Cardiac muscle cell (in vitro differentiated cells and primary cell): ENCODE measurements at regions not wholly inside any gene's neighbourhood (a gene's known extent, or its start where the extent isn't known, plus 50 kb on each side); places are given as distances from the start of the nearest gene placed in this dataset.
A peak's percentile ranks its signal among the peaks of the same experiment; 100 is the strongest.
"Not testable (repeated sequence)": the region's sequence is repeated elsewhere in the genome, so short reads cannot be mapped to it uniquely, and the experiment has no call there.

Experiments used
- DNase-seq, 2 donors: peaks; one replicate each; pipeline versions ENCODE4 v3.0.0 to v3.0.0-alpha.2; 2010 to 2017; ENCODE audit warnings: low read depth in 1 of 2, low spot score in 1 of 2
- H3K27ac ChIP-seq: fragments of 200-600 bp; sonication (generic); 2 replicates; pipeline ENCODE4 v1.5.1; 2016
- H3K27me3 ChIP-seq: fragments of 200-600 bp; sonication (generic); 2 replicates; pipeline ENCODE4 v1.6.0; 2016; ENCODE audit warnings: control low read depth
- H3K36me3 ChIP-seq: fragments of 200-600 bp; sonication (generic); 2 replicates; pipeline ENCODE4 v1.5.1; 2016; ENCODE audit warnings: control low read depth
- H3K4me1 ChIP-seq: fragments of 200-600 bp; sonication (generic); 2 replicates; pipeline ENCODE4 v1.8.1; 2017; ENCODE audit warnings: low read depth, mild to moderate bottlenecking, mixed run types
- H3K4me3 ChIP-seq: fragments of 200-600 bp; sonication (generic); 2 replicates; pipeline ENCODE4 v1.5.1; 2016; ENCODE audit warnings: mild to moderate bottlenecking
- H3K9me3 ChIP-seq: fragments of 200-600 bp; sonication (generic); 2 replicates; pipeline ENCODE4 v1.5.1; 2017; ENCODE audit warnings: low read depth, mild to moderate bottlenecking, control low read depth
- TF ChIP-seq, protein P1 (sequence below): IDR thresholded peaks from 2 replicates; pipeline ENCODE4 v1.5.1; 2012; ENCODE audit warnings: low read depth, mild to moderate bottlenecking, low read length

- TF ChIP-seq, protein P1, sequence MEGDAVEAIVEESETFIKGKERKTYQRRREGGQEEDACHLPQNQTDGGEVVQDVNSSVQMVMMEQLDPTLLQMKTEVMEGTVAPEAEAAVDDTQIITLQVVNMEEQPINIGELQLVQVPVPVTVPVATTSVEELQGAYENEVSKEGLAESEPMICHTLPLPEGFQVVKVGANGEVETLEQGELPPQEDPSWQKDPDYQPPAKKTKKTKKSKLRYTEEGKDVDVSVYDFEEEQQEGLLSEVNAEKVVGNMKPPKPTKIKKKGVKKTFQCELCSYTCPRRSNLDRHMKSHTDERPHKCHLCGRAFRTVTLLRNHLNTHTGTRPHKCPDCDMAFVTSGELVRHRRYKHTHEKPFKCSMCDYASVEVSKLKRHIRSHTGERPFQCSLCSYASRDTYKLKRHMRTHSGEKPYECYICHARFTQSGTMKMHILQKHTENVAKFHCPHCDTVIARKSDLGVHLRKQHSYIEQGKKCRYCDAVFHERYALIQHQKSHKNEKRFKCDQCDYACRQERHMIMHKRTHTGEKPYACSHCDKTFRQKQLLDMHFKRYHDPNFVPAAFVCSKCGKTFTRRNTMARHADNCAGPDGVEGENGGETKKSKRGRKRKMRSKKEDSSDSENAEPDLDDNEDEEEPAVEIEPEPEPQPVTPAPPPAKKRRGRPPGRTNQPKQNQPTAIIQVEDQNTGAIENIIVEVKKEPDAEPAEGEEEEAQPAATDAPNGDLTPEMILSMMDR = no peak
- DNase-seq = no peak
- no peaks in the 10 kb centered on the region for H3K4me1 ChIP-seq
- H3K27me3 ChIP-seq = no peaks in the 10 kb centered on the region
- H3K36me3 ChIP-seq = no peaks in the 10 kb centered on the region
- H3K4me3 ChIP-seq = no peak overlapping the region
- H3K27ac ChIP-seq = no peak overlapping the region
- H3K9me3 ChIP-seq = no peaks in the 10 kb centered on the region
These were observed 206.7 kb upstream of the SLITRK1 start for GRCh38 chr13:84088996-84089395.

DNA sequence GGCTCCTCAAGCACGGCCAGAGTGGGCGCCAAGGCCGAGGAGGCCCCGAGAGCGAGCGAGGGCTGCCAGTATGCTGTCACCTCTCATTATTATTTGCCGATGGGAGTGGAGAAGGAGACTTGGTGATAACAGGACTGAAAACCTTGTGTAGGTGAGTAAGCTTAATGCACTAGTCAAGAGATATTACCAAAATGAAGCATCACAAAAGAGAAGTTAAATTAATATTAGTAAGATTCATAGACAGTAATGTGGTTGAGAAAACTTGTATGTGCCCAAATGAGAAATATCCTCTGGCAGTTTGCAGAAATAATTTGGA, 204.5 kb upstream of the SLITRK1 start:
- Histone ChIP-seq H3K4me1 (no peaks in the 10 kb centered on the region), H3K27ac (no peak overlapping the region), H3K36me3 (no peaks in the 10 kb centered on the region), H3K27me3 (no peaks in the 10 kb centered on the region), H3K9me3 (no peaks in the 10 kb centered on the region), H3K4me3 (peak overlapping the region; percentile 26)
- TF ChIP-seq, protein P1 = no peak
- no peak for DNase-seq

GRCh38 chr13:84086098-84086846, 204.0 kb upstream of the SLITRK1 start:
- peak overlapping the region; percentile 26 for H3K4me3 ChIP-seq

DNA sequence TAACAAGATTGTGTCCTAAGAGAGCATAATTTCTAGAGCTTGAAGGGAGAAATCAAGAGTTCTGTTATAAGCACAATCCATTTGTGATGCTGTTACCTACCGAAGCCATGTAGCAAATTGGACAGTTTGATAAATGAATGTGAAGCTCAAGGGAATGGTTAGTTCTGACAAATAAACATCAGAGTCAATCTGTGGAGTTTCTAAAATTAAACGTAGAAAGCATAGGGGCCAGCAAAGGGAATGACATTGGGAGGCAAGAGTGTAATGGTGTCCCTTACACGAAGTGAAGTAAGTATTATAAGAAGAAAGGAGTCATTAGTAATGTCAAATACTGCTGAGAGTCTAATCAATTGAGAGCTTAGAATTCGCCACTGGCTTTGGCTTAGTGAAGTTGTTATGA, 200.2 kb upstream of the SLITRK1 start:
- Histone ChIP-seq H3K27me3 (no peaks in the 10 kb centered on the region), H3K4me3 (no peak overlapping the region), H3K9me3 (no peaks in the 10 kb centered on the region), H3K36me3 (no peaks in the 10 kb centered on the region), H3K27ac (no peak overlapping the region), H3K4me1 (no peaks in the 10 kb centered on the region)
- TF ChIP-seq, protein P1 = no peak
- no peak for DNase-seq

More at GRCh38 chr13:84086098-84086846, 204.0 kb upstream of the SLITRK1 start:
- not testable (repeated sequence) for H3K9me3 ChIP-seq, H3K27ac ChIP-seq, H3K27me3 ChIP-seq, H3K4me1 ChIP-seq, H3K36me3 ChIP-seq
- peak in 1 of 2 donors; percentile 2 for DNase-seq

DNA sequence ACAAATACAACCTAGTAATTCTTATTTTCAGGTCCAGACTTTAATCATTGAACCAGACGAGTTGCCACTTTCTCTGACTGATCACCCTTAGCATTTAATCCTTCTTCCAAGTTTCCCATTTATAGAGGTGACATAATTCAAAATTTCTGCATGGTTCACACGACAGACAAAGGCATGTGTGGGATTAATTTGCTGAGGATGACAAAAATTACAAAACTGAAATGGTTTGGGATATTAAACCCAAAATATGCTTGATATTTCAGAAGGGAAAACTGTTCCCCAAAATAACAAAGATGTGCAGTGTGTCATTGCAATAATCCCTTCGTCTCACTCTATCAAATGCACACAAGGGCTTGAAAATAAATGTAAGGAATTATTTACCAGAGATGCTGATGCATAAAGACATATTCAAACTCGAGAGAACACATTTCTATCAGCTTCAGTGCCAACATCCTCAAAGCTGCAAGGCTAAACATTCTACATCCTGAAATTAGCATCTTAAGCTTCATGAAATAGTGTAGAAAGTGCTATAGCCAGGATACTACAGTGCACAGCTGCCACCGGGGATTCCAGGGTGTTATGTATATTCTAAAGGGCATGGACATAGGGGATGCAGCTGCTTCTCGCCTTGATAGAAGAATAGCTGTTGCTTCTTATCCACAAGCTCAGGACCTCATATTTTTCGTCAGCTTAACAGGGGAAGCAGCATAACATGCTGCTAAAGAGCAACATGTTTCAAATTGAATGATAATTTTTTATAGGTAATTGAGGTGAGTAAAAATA, 198.7 kb upstream of the SLITRK1 start:
- TF ChIP-seq, protein P1 = no peak

DNA sequence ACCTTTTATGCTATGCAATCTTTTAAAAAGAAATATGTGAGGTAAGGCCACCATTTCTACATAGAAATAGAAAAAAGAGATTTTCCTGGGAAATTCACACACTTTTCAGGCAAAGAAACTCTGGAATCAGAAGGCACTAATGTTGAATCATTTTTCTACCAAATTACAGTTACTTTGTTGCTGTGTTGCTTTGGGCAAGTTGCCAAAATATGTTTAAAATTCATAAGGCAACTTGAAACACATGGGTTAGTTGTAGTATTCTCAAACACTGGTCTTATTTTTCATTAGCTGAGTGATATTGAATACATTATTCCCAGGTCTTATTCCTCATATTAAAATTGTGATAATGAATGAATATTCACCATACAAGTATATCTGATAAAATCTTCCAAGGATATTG, 195.0 kb upstream of the SLITRK1 start:
- no peaks in the 10 kb centered on the region for H3K4me1 ChIP-seq
- DNase-seq = no peak
- H3K36me3 ChIP-seq = no peaks in the 10 kb centered on the region
- TF ChIP-seq, protein P1 = no peak
- no peak overlapping the region for H3K27ac ChIP-seq
- H3K27me3 ChIP-seq = no peaks in the 10 kb centered on the region
- H3K9me3 ChIP-seq = no peaks in the 10 kb centered on the region
- no peak overlapping the region for H3K4me3 ChIP-seq

More for the DNA sequence above, 198.7 kb upstream of the SLITRK1 start:
- DNase-seq = no peak
- Histone ChIP-seq H3K4me1 (no peaks in the 10 kb centered on the region), H3K4me3 (no peak overlapping the region), H3K27ac (no peak overlapping the region), H3K9me3 (no peaks in the 10 kb centered on the region), H3K36me3 (no peaks in the 10 kb centered on the region), H3K27me3 (no peaks in the 10 kb centered on the region)
